ENCODE measurements at regions not wholly inside any gene's neighbourhood (a gene's known extent, or its start where the extent isn't known, plus 50 kb on each side); places are given as distances from the start of the nearest gene placed in this dataset.

- H4K20me1 ChIP-seq (ENCODE audit: insufficient read depth, low read length), result no peaks in the 10 kb centered on the region
- BruUV-seq (replicated peaks), result no TSS peak
- no peak overlapping the region for H3K27ac ChIP-seq (ENCODE audit: insufficient read depth, low read length)
- POLR2A ChIA-PET (ENCODE audit: unreplicated experiment), result no interaction called here
- TF ChIP-seq RCOR1 (IDR thresholded peaks at IDR 0.05; ENCODE audit: insufficient replicate concordance, low read length) (no peak), POLR2A (IDR thresholded peaks at IDR 0.05; ENCODE audit: low read depth, low read length) (no peak), RAD21 (IDR thresholded peaks at IDR 0.05; ENCODE audit: low read length) (no peak), MAZ (IDR thresholded peaks at IDR 0.05; ENCODE audit: borderline replicate concordance, low read depth, low read length) (no peak), MAFK (IDR thresholded peaks at IDR 0.05; ENCODE audit: low read depth, low read length) (no peak), SMC3 (IDR thresholded peaks at IDR 0.05; ENCODE audit: low read depth, low read length) (no peak), MXI1 (IDR thresholded peaks at IDR 0.05; ENCODE audit: borderline replicate concordance, low read depth, low read length) (no peak), FOS (IDR thresholded peaks at IDR 0.05; ENCODE audit: low read depth, low read length) (no peak), NFE2L2 (IDR thresholded peaks at IDR 0.05; ENCODE audit: low read depth, low read length) (no peak), BHLHE40 (IDR thresholded peaks at IDR 0.05; ENCODE audit: low read depth, low read length) (no peak), CHD1 (IDR thresholded peaks at IDR 0.05; ENCODE audit: low read depth, low read length) (no peak), RFX5 (IDR thresholded peaks at IDR 0.05; ENCODE audit: low read depth, low read length) (no peak), USF2 (IDR thresholded peaks at IDR 0.05; ENCODE audit: low read depth, low read length) (no peak), CEBPB (IDR thresholded peaks at IDR 0.05; ENCODE audit: low read depth, low read length) (no peak)
- TF ChIP-seq, protein P1, sequence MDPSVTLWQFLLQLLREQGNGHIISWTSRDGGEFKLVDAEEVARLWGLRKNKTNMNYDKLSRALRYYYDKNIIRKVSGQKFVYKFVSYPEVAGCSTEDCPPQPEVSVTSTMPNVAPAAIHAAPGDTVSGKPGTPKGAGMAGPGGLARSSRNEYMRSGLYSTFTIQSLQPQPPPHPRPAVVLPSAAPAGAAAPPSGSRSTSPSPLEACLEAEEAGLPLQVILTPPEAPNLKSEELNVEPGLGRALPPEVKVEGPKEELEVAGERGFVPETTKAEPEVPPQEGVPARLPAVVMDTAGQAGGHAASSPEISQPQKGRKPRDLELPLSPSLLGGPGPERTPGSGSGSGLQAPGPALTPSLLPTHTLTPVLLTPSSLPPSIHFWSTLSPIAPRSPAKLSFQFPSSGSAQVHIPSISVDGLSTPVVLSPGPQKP (IDR thresholded peaks at IDR 0.05; ENCODE audit: borderline replicate concordance, low read depth, low read length), result no peak
- TF ChIP-seq, protein P2, sequence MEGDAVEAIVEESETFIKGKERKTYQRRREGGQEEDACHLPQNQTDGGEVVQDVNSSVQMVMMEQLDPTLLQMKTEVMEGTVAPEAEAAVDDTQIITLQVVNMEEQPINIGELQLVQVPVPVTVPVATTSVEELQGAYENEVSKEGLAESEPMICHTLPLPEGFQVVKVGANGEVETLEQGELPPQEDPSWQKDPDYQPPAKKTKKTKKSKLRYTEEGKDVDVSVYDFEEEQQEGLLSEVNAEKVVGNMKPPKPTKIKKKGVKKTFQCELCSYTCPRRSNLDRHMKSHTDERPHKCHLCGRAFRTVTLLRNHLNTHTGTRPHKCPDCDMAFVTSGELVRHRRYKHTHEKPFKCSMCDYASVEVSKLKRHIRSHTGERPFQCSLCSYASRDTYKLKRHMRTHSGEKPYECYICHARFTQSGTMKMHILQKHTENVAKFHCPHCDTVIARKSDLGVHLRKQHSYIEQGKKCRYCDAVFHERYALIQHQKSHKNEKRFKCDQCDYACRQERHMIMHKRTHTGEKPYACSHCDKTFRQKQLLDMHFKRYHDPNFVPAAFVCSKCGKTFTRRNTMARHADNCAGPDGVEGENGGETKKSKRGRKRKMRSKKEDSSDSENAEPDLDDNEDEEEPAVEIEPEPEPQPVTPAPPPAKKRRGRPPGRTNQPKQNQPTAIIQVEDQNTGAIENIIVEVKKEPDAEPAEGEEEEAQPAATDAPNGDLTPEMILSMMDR (conservative IDR thresholded peaks at IDR 0.05; ENCODE audit: low read depth, low read length), result no peak
- no peak overlapping the region for H3K56ac ChIP-seq (ENCODE audit: extremely low read depth, insufficient read depth, low read length)
- H3K4ac ChIP-seq (ENCODE audit: low read depth, low read length), result no peak overlapping the region
- CTCF ChIA-PET, result no interaction called here
- no peak overlapping the region for H4K5ac ChIP-seq (ENCODE audit: low read depth, low read length)
- in situ Hi-C loops (cut with MboI; ENCODE audit: low sequenced_read_pairs) (no loop called here), intact Hi-C loops (cut with micrococcal nuclease) (no loop called here), dilution Hi-C loops (cut with HindIII; ENCODE audit: low sequenced_read_pairs, unreplicated experiment) (no loop called here)
- H4K8ac ChIP-seq (ENCODE audit: low read depth in 2 of 2, low read length in 2 of 2), result no peak overlapping the region
- no peaks in the 10 kb centered on the region for H3K4me1 ChIP-seq (ENCODE audit: control insufficient read depth, insufficient read depth, low read length)
- H2AK5ac ChIP-seq (ENCODE audit: low read depth, low read length), result no peak overlapping the region
- no peak for ATAC-seq (ENCODE audit: low read depth)
- H3K4me3 ChIP-seq (ENCODE audit: insufficient read depth, low read depth, low read length), result no peak overlapping the region
- H2BK120ac ChIP-seq (ENCODE audit: low read depth, low read length), result no peak overlapping the region
- no peaks in the 10 kb centered on the region for H3K9me3 ChIP-seq (ENCODE audit: control insufficient read depth, insufficient read depth, low read length)
- no peak overlapping the region for H3K9ac ChIP-seq (ENCODE audit: low read depth, low read length)
- peaks cover 34% of the 10 kb centered on the region for H3K27me3 ChIP-seq (ENCODE audit: control insufficient read depth, insufficient read depth, low read length)
- DNase-seq, result no peak
- H2BK20ac ChIP-seq (ENCODE audit: low read depth, low read length), result no peak overlapping the region
- H3K79me1 ChIP-seq (ENCODE audit: low read depth in 1 of 2, low read length in 2 of 2), result no peaks in the 10 kb centered on the region
- no peaks in the 10 kb centered on the region for H3K36me3 ChIP-seq (ENCODE audit: control insufficient read depth, insufficient read depth, low read length)
- H3K18ac ChIP-seq (ENCODE audit: low read depth, low read length), result no peak overlapping the region
- H2AFZ ChIP-seq (replicated peaks; ENCODE audit: low read length, poor library complexity), result no peak overlapping the region
- no peaks in the 10 kb centered on the region for H3K9me1 ChIP-seq (ENCODE audit: insufficient read depth, low read length)
- 82% methylated on average over 8 of the region's 9 CpGs; no CpG with 5 or more reads in 1 of the 2 experiments for WGBS, 2 experiments (ENCODE audit: extremely low coverage in 2 of 2, insufficient read length in 1 of 2)
- H3K14ac ChIP-seq (replicated peaks; ENCODE audit: low read depth, low read length), result no peak overlapping the region
- no peak overlapping the region for H2BK15ac ChIP-seq (ENCODE audit: low read depth, low read length)
- no peak overlapping the region for H3K4me2 ChIP-seq (ENCODE audit: low read depth, low read length)
- no peak overlapping the region for H2AK9ac ChIP-seq (replicated peaks; ENCODE audit: low read depth, low read length, poor library complexity)
- no peak overlapping the region for H3K23ac ChIP-seq (ENCODE audit: low read depth, low read length)
- H2BK5ac ChIP-seq (ENCODE audit: low read depth, low read length, poor library complexity, severe bottlenecking), result no peak overlapping the region
- no peak overlapping the region for H4K91ac ChIP-seq (ENCODE audit: insufficient read depth, low read depth, low read length)
Observed at GRCh38 chr3:44018926-44019325, 222.8 kb upstream of the TOPAZ1 start.

All from IMR-90 (cell line).